ENCODE measurements at regions not wholly inside any gene's neighbourhood (a gene's known extent, or its start where the extent isn't known, plus 50 kb on each side); places are given as distances from the start of the nearest gene placed in this dataset.
A peak's percentile ranks its signal among the peaks of the same experiment; 100 is the strongest.

DNA sequence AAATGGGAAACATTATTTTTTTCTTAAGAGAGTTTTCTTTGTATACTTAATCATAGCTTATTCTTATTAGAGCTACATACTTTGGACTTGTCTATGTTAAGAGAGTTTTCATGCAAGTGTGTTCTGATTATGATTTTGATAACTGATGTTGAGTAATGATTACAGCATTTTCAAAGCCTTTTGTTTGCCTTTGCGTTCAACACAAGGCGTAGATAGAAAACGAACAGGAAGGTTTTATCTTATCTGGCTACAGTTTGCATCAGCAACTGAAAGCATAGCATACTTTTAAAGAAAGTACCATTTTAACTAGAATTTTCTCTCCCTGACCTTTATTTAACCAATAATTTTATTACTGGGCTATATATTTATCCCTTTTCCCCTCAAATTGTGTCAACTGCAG, 51.6 kb upstream of the PDLIM5 start:
- ChIA-PET POLR2A (interaction anchor here (1.0 to 1.1 kb wide), 2 partner anchors 11 to 76 kb away, joined by 3 to 4 read pairs; no protein-coding TSS in a partner anchor), CTCF (ENCODE audit: low intra/inter-chr PET ratio) (no interaction called here)
- FAIRE-seq (no peak), ATAC-seq (no peak), DNase-seq (ENCODE audit: extremely low read depth in 1 of 4, low spot score in 3 of 4) (no peak)
- H3K4me1 ChIP-seq (replicated peaks in 1 of 2; ENCODE audit: control insufficient read depth in 2 of 2, insufficient read depth in 2 of 2, low read length in 2 of 2): no peaks in the 10 kb centered on the region; a peak in 1 of 5 replicates
- no peaks in the 10 kb centered on the region for H3K79me2 ChIP-seq (ENCODE audit: control insufficient read depth, insufficient read depth, low read length)
- WGBS (ENCODE audit: insufficient coverage, low coverage, missing lambda C conversion rate): 3% methylated on average over 3 of the region's 3 CpGs
- no peak overlapping the region for H3K9ac ChIP-seq (ENCODE audit: insufficient read depth in 1 of 2, low read depth in 2 of 2, low read length in 2 of 2)
- no peaks in the 10 kb centered on the region for H3K9me3 ChIP-seq (replicated peaks; ENCODE audit: control insufficient read depth, insufficient read depth, low read depth, low read length)
- H3K27ac ChIP-seq (ENCODE audit: extremely low read depth, low read depth, low read length): no peak overlapping the region
- no TSS peak for BruUV-seq (replicated peaks)
- TF ChIP-seq SMARCE1 (IDR thresholded peaks at IDR 0.05) (peak; percentile 30; the same call in 1 of the 2 replicates), MBD2 (IDR thresholded peaks at IDR 0.05; ENCODE audit: borderline replicate concordance, low read depth) (no peak), CEBPG (CRISPR knock-in tag; IDR thresholded peaks at IDR 0.05) (no peak), CEBPG (tag; conservative IDR thresholded peaks at IDR 0.05 in 1 of 2, IDR thresholded peaks at IDR 0.05 in 1 of 2) (peak in 1 of 2 experiments; percentile 43; a peak in 1 of 4 replicates), SOX6 (IDR thresholded peaks at IDR 0.05) (peak; percentile 67; the same call in 1 of the 2 replicates), ZNF324 (CRISPR knock-in tag; IDR thresholded peaks at IDR 0.05) (no peak)
- TF ChIP-seq, protein P1, sequence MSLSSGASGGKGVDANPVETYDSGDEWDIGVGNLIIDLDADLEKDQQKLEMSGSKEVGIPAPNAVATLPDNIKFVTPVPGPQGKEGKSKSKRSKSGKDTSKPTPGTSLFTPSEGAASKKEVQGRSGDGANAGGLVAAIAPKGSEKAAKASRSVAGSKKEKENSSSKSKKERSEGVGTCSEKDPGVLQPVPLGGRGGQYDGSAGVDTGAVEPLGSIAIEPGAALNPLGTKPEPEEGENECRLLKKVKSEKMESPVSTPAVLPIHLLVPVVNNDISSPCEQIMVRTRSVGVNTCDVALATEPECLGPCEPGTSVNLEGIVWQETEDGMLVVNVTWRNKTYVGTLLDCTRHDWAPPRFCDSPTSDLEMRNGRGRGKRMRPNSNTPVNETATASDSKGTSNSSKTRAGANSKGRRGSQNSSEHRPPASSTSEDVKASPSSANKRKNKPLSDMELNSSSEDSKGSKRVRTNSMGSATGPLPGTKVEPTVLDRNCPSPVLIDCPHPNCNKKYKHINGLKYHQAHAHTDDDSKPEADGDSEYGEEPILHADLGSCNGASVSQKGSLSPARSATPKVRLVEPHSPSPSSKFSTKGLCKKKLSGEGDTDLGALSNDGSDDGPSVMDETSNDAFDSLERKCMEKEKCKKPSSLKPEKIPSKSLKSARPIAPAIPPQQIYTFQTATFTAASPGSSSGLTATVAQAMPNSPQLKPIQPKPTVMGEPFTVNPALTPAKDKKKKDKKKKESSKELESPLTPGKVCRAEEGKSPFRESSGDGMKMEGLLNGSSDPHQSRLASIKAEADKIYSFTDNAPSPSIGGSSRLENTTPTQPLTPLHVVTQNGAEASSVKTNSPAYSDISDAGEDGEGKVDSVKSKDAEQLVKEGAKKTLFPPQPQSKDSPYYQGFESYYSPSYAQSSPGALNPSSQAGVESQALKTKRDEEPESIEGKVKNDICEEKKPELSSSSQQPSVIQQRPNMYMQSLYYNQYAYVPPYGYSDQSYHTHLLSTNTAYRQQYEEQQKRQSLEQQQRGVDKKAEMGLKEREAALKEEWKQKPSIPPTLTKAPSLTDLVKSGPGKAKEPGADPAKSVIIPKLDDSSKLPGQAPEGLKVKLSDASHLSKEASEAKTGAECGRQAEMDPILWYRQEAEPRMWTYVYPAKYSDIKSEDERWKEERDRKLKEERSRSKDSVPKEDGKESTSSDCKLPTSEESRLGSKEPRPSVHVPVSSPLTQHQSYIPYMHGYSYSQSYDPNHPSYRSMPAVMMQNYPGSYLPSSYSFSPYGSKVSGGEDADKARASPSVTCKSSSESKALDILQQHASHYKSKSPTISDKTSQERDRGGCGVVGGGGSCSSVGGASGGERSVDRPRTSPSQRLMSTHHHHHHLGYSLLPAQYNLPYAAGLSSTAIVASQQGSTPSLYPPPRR (CRISPR knock-in tag; IDR thresholded peaks at IDR 0.05; ENCODE audit: borderline replicate concordance): no peak
- TF ChIP-seq, protein P2, sequence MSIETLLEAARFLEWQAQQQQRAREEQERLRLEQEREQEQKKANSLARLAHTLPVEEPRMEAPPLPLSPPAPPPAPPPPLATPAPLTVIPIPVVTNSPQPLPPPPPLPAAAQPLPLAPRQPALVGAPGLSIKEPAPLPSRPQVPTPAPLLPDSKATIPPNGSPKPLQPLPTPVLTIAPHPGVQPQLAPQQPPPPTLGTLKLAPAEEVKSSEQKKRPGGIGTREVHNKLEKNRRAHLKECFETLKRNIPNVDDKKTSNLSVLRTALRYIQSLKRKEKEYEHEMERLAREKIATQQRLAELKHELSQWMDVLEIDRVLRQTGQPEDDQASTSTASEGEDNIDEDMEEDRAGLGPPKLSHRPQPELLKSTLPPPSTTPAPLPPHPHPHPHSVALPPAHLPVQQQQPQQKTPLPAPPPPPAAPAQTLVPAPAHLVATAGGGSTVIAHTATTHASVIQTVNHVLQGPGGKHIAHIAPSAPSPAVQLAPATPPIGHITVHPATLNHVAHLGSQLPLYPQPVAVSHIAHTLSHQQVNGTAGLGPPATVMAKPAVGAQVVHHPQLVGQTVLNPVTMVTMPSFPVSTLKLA (conservative IDR thresholded peaks at IDR 0.05): no peak
- H4K20me1 ChIP-seq (replicated peaks; ENCODE audit: control insufficient read depth, insufficient read depth, low read length): no peaks in the 10 kb centered on the region
- no peaks in the 10 kb centered on the region for H3K27me3 ChIP-seq (ENCODE audit: control insufficient read depth in 2 of 2, insufficient read depth in 2 of 2, low read length in 2 of 2)
- intact Hi-C loops (cut with micrococcal nuclease): no loop called here
- H3K9me1 ChIP-seq (ENCODE audit: control insufficient read depth, insufficient read depth, low read length): no peaks in the 10 kb centered on the region
- no peak overlapping the region for H3K4me2 ChIP-seq (ENCODE audit: insufficient read depth, low read length)
- H2AFZ ChIP-seq (ENCODE audit: low read depth, low read length): no peak overlapping the region; the same call in 1 of the 2 replicates
- H3K36me3 ChIP-seq (ENCODE audit: control insufficient read depth, insufficient read depth, low read length): no peaks in the 10 kb centered on the region
- in situ Hi-C loops (cut with MboI): loop anchor here (5.0 kb wide), 1 partner anchor 197 kb away; no protein-coding TSS in a partner anchor
- H3K4me3 ChIP-seq: no peak overlapping the region

All from K562 (cell line).